Tibial nerve (tissue), 4 donors: ENCODE measurements at regions not wholly inside any gene's neighbourhood (a gene's known extent, or its start where the extent isn't known, plus 50 kb on each side); places are given as distances from the start of the nearest gene placed in this dataset.

Source experiments
- CTCF ChIP-seq, 5 experiments: fragments of 200-600 bp in 3 of 5; fragments of 450-650 bp in 2 of 5; sonication (generic) in 3 of 5; IDR thresholded peaks; one replicate each; pipeline ENCODE4 v1.5.1; 2016 to 2019; ENCODE audit warnings: antibody characterized with exemption in 5 of 5, mild to moderate bottlenecking in 3 of 5, moderate library complexity in 2 of 5
- EP300 ChIP-seq, 2 donors: sonication (generic); formaldehyde crosslinking; IDR thresholded peaks; one replicate each; pipeline ENCODE4 v1.6.1; 2017; ENCODE audit warnings: antibody characterized with exemption in 2 of 2, mild to moderate bottlenecking in 1 of 2

GRCh38 chrY:7962350-7962749 is 1050.8 kb upstream of the AMELY start:
- TF ChIP-seq CTCF (IDR thresholded peaks at IDR 0.05) (no peak), EP300 (IDR thresholded peaks at IDR 0.05) (no peak)
